T-cell (primary cell): ENCODE measurements at regions not wholly inside any gene's neighbourhood (a gene's known extent, or its start where the extent isn't known, plus 50 kb on each side); places are given as distances from the start of the nearest gene placed in this dataset.

Source experiments
- ATAC-seq, 4 experiments: fragments of 200-7000 bp in 3 of 4; fragments of 150-1000 bp in 1 of 4; cut with Tn5 transposase; replicated peaks in 1 of 4; 1 replicate in 3 of 4; 2 replicates in 1 of 4; pipeline ENCODE4 v1.10.0; 2021; ENCODE audit warnings: moderate library complexity in 3 of 4, mild to moderate bottlenecking in 2 of 4, moderate number of reproducible peaks in 1 of 4
- CTCF ChIA-PET, 2 donors: fragments of 300-600 bp; sonication (Branson Sonifier 250); formaldehyde crosslinking; loops; one replicate each; lab custom pipeline; 2022; ENCODE audit warnings: antibody characterized with exemption in 2 of 2; lab: Charles Lee
- POLR2A ChIA-PET, 2 donors: fragments of 300-600 bp; sonication (Branson Sonifier 250); formaldehyde crosslinking; loops; one replicate each; lab custom pipeline; 2022; ENCODE audit warnings: antibody characterized with exemption in 2 of 2; lab: Charles Lee
- DNase-seq, 35 experiments: peaks; one replicate each; pipeline versions ENCODE4 v3.0.0 to v3.0.0-alpha.2; 2013 to 2023
- H3K27ac ChIP-seq: one replicate; pipeline ENCODE4 v1.5.1; 2013; ENCODE audit warnings: low read length
- H3K27me3 ChIP-seq, 2 experiments: replicated peaks in 1 of 2; 1 replicate in 1 of 2; 2 replicates in 1 of 2; pipeline versions ENCODE4 v1.6.1 to v1.7.0; 2013; ENCODE audit warnings: low read length in 1 of 2, mixed read lengths in 1 of 2; ENCODE audit not compliant: control insufficient read depth in 2 of 2, insufficient read depth in 2 of 2; ENCODE audit errors: extremely low read depth in 1 of 2
- H3K36me3 ChIP-seq, 2 donors: 1 replicate in 1 of 2; 2 replicates in 1 of 2; pipeline versions ENCODE4 v1.6.1 to v1.7.0; 2013; ENCODE audit warnings: low read length in 1 of 2; ENCODE audit not compliant: control insufficient read depth in 2 of 2, insufficient read depth in 1 of 2; ENCODE audit errors: extremely low read depth in 1 of 2
- H3K4me1 ChIP-seq, 2 experiments: 1 replicate in 1 of 2; 2 replicates in 1 of 2; pipeline versions ENCODE4 v1.6.1 to v1.7.0; 2013; ENCODE audit warnings: low read length in 2 of 2, mixed read lengths in 1 of 2; ENCODE audit not compliant: insufficient read depth in 2 of 2, control insufficient read depth in 1 of 2; ENCODE audit errors: extremely low read depth in 1 of 2
- H3K4me3 ChIP-seq, 2 donors: 1 replicate in 1 of 2; 2 replicates in 1 of 2; pipeline versions ENCODE4 v1.5.1 to v1.7.0; 2013; ENCODE audit warnings: mild to moderate bottlenecking in 2 of 2, low read length in 1 of 2, moderate library complexity in 1 of 2; ENCODE audit not compliant: control insufficient read depth in 1 of 2; ENCODE audit errors: extremely low read depth in 1 of 2
- H3K9me3 ChIP-seq: 2 replicates; pipeline ENCODE4 v1.7.0; 2013
- H3K27ac Mint-ChIP-seq, 2 donors: one replicate each; pipeline ENCODE4 v1.8.0; 2020 to 2021; ENCODE audit warnings: mild to moderate bottlenecking in 2 of 2, mixed read lengths in 2 of 2
- H3K27me3 Mint-ChIP-seq, 2 donors: one replicate each; pipeline ENCODE4 v1.8.0; 2021 to 2022; ENCODE audit warnings: mixed read lengths in 2 of 2
- H3K36me3 Mint-ChIP-seq: one replicate; pipeline ENCODE4 v1.8.0; 2021; ENCODE audit warnings: mixed read lengths
- H3K4me1 Mint-ChIP-seq, 3 donors: one replicate each; pipeline ENCODE4 v1.8.0; 2020 to 2022; ENCODE audit warnings: mixed read lengths in 3 of 3, mild to moderate bottlenecking in 1 of 3
- H3K4me3 Mint-ChIP-seq, 3 donors: one replicate each; pipeline ENCODE4 v1.8.0; 2020 to 2022; ENCODE audit warnings: mild to moderate bottlenecking in 3 of 3, mixed read lengths in 3 of 3, moderate library complexity in 3 of 3
- H3K9me3 Mint-ChIP-seq, 3 donors: one replicate each; pipeline ENCODE4 v1.8.0; 2020 to 2022; ENCODE audit warnings: mixed read lengths in 3 of 3
- WGBS: methylation state at CpG from one replicate; pipeline ENCODE4 v1.1.5; 2013; ENCODE audit warnings: missing lambda C conversion rate; ENCODE audit not compliant: insufficient coverage; 5-methylcytosine and 5-hydroxymethylcytosine counted together

GRCh38 chr11:104798789-104799188 lies 99.5 kb downstream of the CASP12 start:
- no CpG with 5 or more reads among the region's 1 CpG for WGBS
- H3K27me3 Mint-ChIP-seq = no peaks in the 10 kb centered on the region
- Histone ChIP-seq H3K4me1 (peaks cover 3 to 6% of the 10 kb centered on the region in 2 experiments), H3K9me3 (no peaks in the 10 kb centered on the region), H3K36me3 (no peaks in the 10 kb centered on the region), H3K4me3 (peak overlapping the region in 1 of 2 donors; percentile 47), H3K27me3 (no peaks in the 10 kb centered on the region), H3K27ac (peak overlapping the region; percentile 69)
- POLR2A ChIA-PET = interaction anchor here in 1 of 2 donors (0.7 kb wide), 1 partner anchor 117 kb away, joined by 3 read pairs; no protein-coding TSS in a partner anchor
- CTCF ChIA-PET = no interaction called here
- H3K4me3 Mint-ChIP-seq = peak overlapping the region; percentile 71 to 77 (median 72)
- DNase-seq (peak in 1 of 35 experiments; percentile 19), ATAC-seq (peak; percentile 47 to 64 (median 60))
- H3K36me3 Mint-ChIP-seq = peaks cover 3% of the 10 kb centered on the region
- H3K27ac Mint-ChIP-seq = peak overlapping the region; percentile 96 to 97
- H3K9me3 Mint-ChIP-seq = peaks cover 3 to 4% (median 4%) of the 10 kb centered on the region in 3 donors
- H3K4me1 Mint-ChIP-seq = peaks cover 37 to 41% (median 37%) of the 10 kb centered on the region in 3 donors

DNA sequence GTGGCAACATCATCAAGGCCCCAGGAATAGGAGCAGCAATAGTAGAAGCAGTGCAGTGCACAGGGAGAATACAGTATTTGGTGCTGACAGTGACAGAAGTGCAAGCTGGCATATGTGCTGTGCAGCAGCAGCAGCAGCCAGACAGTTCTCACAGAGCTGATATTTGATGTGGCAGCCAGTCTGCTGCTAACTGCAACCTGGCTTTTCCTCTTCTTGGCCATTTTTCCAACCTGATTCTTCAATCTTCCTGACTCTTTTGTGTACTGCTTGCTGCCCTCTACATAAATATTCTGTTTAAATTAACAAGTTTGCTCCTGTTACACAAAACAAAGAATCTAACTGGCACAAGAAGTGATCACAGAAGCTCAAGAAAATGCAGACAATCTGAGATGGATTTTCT lies 102.0 kb downstream of the CASP12 start:
- Histone ChIP-seq H3K27me3 (no peaks in the 10 kb centered on the region), H3K9me3 (no peaks in the 10 kb centered on the region), H3K36me3 (no peaks in the 10 kb centered on the region), H3K4me1 (peaks cover 3 to 6% of the 10 kb centered on the region in 2 experiments), H3K27ac (no peak overlapping the region), H3K4me3 (no peak overlapping the region)
- Mint-ChIP-seq H3K4me1 (peaks cover 35 to 41% (median 36%) of the 10 kb centered on the region in 3 donors), H3K9me3 (peaks cover 3 to 4% (median 4%) of the 10 kb centered on the region in 3 donors), H3K27ac (no peak overlapping the region), H3K36me3 (peaks cover 3% of the 10 kb centered on the region), H3K4me3 (no peak overlapping the region), H3K27me3 (no peaks in the 10 kb centered on the region)
- ChIA-PET CTCF (no interaction called here), POLR2A (no interaction called here)
- ATAC-seq = no peak
- DNase-seq = no peak

DNA sequence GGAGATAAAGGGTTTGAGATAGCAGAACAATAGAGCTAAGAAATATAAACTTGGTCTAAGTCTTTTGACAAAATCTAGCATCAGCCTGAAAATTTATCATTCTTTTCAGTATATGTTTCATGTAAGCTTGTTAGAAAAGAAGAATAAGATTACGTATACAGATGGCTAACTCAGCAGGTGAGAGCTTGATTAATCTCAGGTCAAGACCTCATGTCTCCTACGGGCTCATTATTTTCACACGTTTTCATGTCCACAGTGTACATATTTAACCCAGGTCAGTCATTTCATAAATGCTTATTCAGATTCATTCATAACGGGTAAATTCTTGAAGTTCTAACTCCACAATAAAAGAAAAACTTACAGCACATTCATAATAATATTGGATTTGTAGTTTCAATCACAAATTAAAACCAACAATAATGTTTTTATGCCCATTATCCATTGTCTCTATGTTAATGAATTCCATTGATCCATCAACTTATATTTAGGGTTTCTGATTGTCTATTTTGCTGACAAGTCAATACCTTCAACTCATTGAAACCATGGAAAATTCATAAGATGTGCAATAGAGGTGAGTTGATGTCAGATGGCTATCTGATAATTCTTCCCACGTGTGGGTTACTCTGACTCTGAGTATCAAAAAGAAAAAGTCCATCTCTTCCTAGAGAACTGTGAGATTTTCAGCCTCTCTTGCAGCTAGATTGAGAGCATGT lies 102.6 kb downstream of the CASP12 start:
- H3K9me3 ChIP-seq = no peaks in the 10 kb centered on the region
- ChIA-PET POLR2A (no interaction called here), CTCF (no interaction called here)
- H3K27ac ChIP-seq = no peak overlapping the region
- Mint-ChIP-seq H3K27me3 (no peaks in the 10 kb centered on the region), H3K9me3 (peaks cover 3 to 4% (median 4%) of the 10 kb centered on the region in 3 donors), H3K4me1 (peaks cover 32 to 36% (median 34%) of the 10 kb centered on the region in 3 donors), H3K36me3 (peaks cover 3% of the 10 kb centered on the region), H3K27ac (no peak overlapping the region), H3K4me3 (no peak overlapping the region)
- no peak overlapping the region for H3K4me3 ChIP-seq
- H3K36me3 ChIP-seq = no peaks in the 10 kb centered on the region
- H3K4me1 ChIP-seq = peaks cover 3 to 6% of the 10 kb centered on the region in 2 experiments
- no peaks in the 10 kb centered on the region for H3K27me3 ChIP-seq
- WGBS = no CpG with 5 or more reads among the region's 5 CpGs
- ATAC-seq (no peak), DNase-seq (no peak)

DNA sequence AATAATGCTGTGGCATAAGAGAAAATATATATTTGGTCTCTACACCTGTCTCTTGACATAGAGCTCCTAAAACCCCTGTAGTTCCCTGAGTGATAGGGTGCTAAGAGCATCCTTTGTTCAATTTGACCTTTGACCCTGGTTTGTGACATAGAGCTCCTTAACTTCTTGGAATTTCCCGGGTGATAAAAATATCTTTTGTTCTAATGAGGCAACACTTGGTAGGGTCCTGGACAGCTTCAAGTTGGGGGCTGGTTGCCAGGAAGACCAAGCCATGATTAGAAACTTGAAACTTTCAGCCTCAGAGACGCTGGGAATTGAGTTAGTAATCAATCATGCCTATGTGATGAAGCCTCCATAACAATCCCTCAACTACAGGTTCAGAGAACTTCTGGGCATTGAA lies 105.4 kb downstream of the CASP12 start:
- peaks cover 3 to 4% (median 4%) of the 10 kb centered on the region in 3 donors for H3K9me3 Mint-ChIP-seq
- CTCF ChIA-PET = interaction anchor here in 1 of 2 donors (0.5 kb wide), 1 partner anchor 86 kb away, joined by 3 read pairs; no protein-coding TSS in a partner anchor
- peaks cover 7 to 9% (median 9%) of the 10 kb centered on the region in 3 donors for H3K4me1 Mint-ChIP-seq
- WGBS = no CpG with 5 or more reads among the region's 2 CpGs
- peak overlapping the region in 1 of 2 donors; percentile 7 for H3K27ac Mint-ChIP-seq
- no peak for DNase-seq
- Histone ChIP-seq H3K4me3 (no peak overlapping the region), H3K9me3 (no peaks in the 10 kb centered on the region), H3K27me3 (no peaks in the 10 kb centered on the region), H3K36me3 (no peaks in the 10 kb centered on the region), H3K4me1 (no peaks in the 10 kb centered on the region), H3K27ac (no peak overlapping the region)
- POLR2A ChIA-PET = interaction anchor here in 1 of 2 donors (0.6 kb wide), 1 partner anchor 14 kb away, joined by 3 read pairs; no protein-coding TSS in a partner anchor
- H3K27me3 Mint-ChIP-seq = no peaks in the 10 kb centered on the region
- peaks cover 3% of the 10 kb centered on the region for H3K36me3 Mint-ChIP-seq
- no peak for ATAC-seq
- no peak overlapping the region for H3K4me3 Mint-ChIP-seq

- WGBS = 100% methylated on average over 2 of the region's 2 CpGs
- peaks cover 0 to 4% (median 3%) of the 10 kb centered on the region in 3 donors for H3K9me3 Mint-ChIP-seq
- H3K4me3 ChIP-seq = no peak overlapping the region
- H3K9me3 ChIP-seq = no peaks in the 10 kb centered on the region
- no peak for ATAC-seq
- H3K4me1 ChIP-seq = no peaks in the 10 kb centered on the region
- ChIA-PET POLR2A (no interaction called here), CTCF (no interaction called here)
- no peak overlapping the region for H3K4me3 Mint-ChIP-seq
- no peaks in the 10 kb centered on the region for H3K27me3 ChIP-seq
- no peaks in the 10 kb centered on the region for H3K27me3 Mint-ChIP-seq
- DNase-seq = no peak
- no peak overlapping the region for H3K27ac ChIP-seq
- peaks cover 3% of the 10 kb centered on the region for H3K36me3 Mint-ChIP-seq
- H3K36me3 ChIP-seq = no peaks in the 10 kb centered on the region
- no peak overlapping the region for H3K27ac Mint-ChIP-seq
- H3K4me1 Mint-ChIP-seq = peaks cover 0 to 6% (median 3%) of the 10 kb centered on the region in 3 donors
Observed at GRCh38 chr11:104791896-104792295, 106.4 kb downstream of the CASP12 start.

DNA sequence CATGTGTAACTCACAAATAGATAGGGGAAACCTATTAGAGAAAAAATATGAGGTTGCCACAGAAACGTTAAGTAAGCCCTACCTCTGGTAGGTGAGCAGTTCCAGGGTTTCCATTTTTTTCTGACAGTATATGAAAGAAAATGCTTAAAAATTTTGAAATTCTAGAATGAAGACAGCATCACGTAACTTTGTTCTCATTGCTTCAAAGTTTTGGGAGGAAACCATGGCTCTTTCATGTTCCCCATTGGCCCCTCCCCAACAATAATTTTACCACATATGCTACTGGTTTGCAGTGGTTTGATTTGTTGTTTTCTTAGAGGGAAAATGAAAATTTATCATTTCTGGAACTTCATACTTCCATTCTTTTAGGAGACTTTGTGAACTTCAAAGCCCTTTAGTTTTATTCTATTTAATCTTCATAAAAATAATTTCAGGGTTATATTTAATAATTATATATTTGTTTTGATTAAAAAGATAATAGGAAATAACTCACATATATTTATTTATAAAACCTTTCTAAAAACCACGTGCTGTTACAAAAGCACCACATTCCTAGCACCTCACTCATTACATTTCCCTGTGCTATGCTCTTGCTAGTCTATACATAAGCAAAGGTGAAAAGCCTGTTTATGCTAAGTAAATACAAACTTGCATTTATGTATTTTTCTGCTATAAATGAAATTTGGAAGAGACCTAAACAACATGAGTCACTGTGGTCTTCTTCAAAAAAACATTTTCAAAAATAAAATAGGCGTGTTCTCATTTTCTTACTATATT lies 113.4 kb downstream of the CASP12 start:
- Histone ChIP-seq H3K27ac (no peak overlapping the region), H3K4me3 (no peak overlapping the region), H3K27me3 (no peaks in the 10 kb centered on the region), H3K4me1 (peaks cover 0 to 6% of the 10 kb centered on the region in 2 experiments), H3K9me3 (no peaks in the 10 kb centered on the region), H3K36me3 (no peaks in the 10 kb centered on the region)
- ATAC-seq = peak in 2 of 4 experiments; percentile 47 to 84
- H3K27me3 Mint-ChIP-seq = no peaks in the 10 kb centered on the region
- H3K4me1 Mint-ChIP-seq = peaks cover 0 to 10% (median 4%) of the 10 kb centered on the region in 3 donors
- H3K27ac Mint-ChIP-seq = no peak overlapping the region
- no peaks in the 10 kb centered on the region for H3K36me3 Mint-ChIP-seq
- no CpG with 5 or more reads among the region's 4 CpGs for WGBS
- H3K4me3 Mint-ChIP-seq = no peak overlapping the region
- ChIA-PET CTCF (no interaction called here), POLR2A (no interaction called here)
- DNase-seq = peak in 1 of 35 experiments; percentile 29
- no peaks in the 10 kb centered on the region for H3K9me3 Mint-ChIP-seq
